ENCODE measurements at regions not wholly inside any gene's neighbourhood (a gene's known extent, or its start where the extent isn't known, plus 50 kb on each side); places are given as distances from the start of the nearest gene placed in this dataset.

GRCh38 chr15:96390986-96391385 lies 60.5 kb downstream of the NR2F2 start:
- no peak for DNase-seq

GRCh38 chr15:96392380-96393208 lies 62.1 kb downstream of the NR2F2 start:
- DNase-seq = no peak

GRCh38 chr15:96393209-96393513 lies 62.7 kb downstream of the NR2F2 start:
- no peak for DNase-seq

- no peak for DNase-seq
These were observed 65.2 kb downstream of the NR2F2 start for GRCh38 chr15:96395687-96396086.

- DNase-seq = no peak
These were observed 68.3 kb downstream of the NR2F2 start for GRCh38 chr15:96398776-96399175.

- no peak for DNase-seq
These were observed 71.9 kb downstream of the NR2F2 start for GRCh38 chr15:96402403-96402802.

- no peak for DNase-seq
These were observed 72.6 kb downstream of the NR2F2 start for GRCh38 chr15:96403071-96403470.

GRCh38 chr15:96403932-96404331 lies 73.4 kb downstream of the NR2F2 start:
- DNase-seq = no peak

- DNase-seq = no peak
These were observed 74.1 kb downstream of the NR2F2 start for GRCh38 chr15:96404560-96404959.

GRCh38 chr15:96406291-96406690 lies 75.8 kb downstream of the NR2F2 start:
- DNase-seq = no peak

- DNase-seq = no peak
These were observed 76.2 kb downstream of the NR2F2 start for GRCh38 chr15:96406701-96407100.

GRCh38 chr15:96407482-96407881 lies 77.0 kb downstream of the NR2F2 start:
- DNase-seq = no peak

- DNase-seq = no peak
These were observed 78.2 kb downstream of the NR2F2 start for GRCh38 chr15:96408591-96409183.

GRCh38 chr15:96409215-96410138 lies 79.0 kb downstream of the NR2F2 start:
- DNase-seq = no peak

- no peak for DNase-seq
These were observed 79.9 kb downstream of the NR2F2 start for GRCh38 chr15:96410175-96411055.

- no peak for DNase-seq
These were observed 80.8 kb downstream of the NR2F2 start for GRCh38 chr15:96411056-96412031.

- no peak for DNase-seq
These were observed 81.8 kb downstream of the NR2F2 start for GRCh38 chr15:96412045-96412905.

- no peak for DNase-seq
These were observed 82.4 kb downstream of the NR2F2 start for GRCh38 chr15:96412906-96413231.

- DNase-seq = no peak
These were observed 83.2 kb downstream of the NR2F2 start for GRCh38 chr15:96413657-96414056.

GRCh38 chr15:96414875-96415274 lies 84.4 kb downstream of the NR2F2 start:
- no peak for DNase-seq
